GM19372 (cell line): ENCODE measurements at regions not wholly inside any gene's neighbourhood (a gene's known extent, or its start where the extent isn't known, plus 50 kb on each side); places are given as distances from the start of the nearest gene placed in this dataset.

Experiments
- ATAC-seq: cut with Tn5 transposase; IDR thresholded peaks from one replicate; pipeline ENCODE4 v1.9.1; 2021; ENCODE audit warnings: mild to moderate bottlenecking, low read depth, moderate library complexity; ENCODE audit not compliant: unreplicated experiment

DNA sequence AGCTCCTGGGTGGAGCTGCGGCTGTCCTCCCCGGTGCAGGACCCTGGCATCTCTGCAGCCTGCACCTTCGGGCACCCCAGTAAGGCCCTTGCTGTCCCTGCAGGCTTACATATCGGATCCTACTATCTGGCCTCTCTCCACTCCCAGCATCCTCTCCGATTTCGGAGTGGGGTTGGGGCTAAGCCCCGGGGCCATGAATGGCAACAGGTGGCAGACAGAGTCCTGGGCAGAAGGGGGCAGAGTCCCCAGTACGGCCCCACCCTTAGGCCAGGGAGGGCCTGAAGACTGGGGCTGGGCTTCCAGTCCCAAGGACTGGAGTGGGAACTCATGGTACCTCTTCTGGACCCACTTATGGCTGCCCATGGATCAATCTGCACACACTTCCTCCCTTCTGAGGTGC, 180.4 kb upstream of the MC4R start:
- no peak for ATAC-seq

DNA sequence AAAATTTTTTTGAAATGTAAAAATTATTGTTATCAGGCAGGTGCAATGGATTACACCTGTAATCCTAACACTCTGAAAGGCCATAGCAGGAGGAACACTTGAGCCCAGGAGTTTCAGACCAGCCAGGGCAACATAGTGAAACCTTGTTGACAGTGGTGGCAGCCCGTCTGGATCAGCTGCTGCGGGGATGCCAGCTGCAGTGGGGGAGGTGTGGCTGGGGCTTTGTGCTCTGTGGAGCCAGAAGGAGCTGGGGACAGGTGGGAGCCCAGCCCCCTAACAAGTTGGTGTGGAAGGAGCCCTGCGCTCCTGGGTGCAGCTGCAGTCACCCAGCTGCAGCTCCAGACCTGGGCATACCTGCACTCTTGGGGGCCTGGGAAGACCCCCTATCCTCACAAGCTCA, 182.4 kb upstream of the MC4R start:
- no peak for ATAC-seq

DNA sequence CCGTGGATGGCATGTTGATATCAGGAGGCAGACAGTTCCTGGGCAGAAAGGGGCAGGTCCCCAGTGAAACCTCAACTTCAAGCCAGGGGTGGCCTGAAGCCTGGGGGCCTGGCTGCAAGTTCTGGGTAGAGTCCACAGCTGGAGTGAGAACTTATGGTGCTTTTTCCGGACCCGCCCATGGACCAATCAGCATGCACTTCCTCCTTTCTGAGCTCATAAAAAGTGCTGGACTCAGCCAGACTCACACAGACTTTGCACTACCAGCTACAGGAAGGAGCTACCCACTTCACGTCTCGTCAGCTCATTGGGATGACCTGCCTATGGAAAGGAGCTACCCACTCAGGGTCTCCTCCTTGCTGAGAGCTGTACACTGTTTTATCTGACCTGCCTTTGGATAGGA, 183.1 kb upstream of the MC4R start:
- no peak for ATAC-seq

DNA sequence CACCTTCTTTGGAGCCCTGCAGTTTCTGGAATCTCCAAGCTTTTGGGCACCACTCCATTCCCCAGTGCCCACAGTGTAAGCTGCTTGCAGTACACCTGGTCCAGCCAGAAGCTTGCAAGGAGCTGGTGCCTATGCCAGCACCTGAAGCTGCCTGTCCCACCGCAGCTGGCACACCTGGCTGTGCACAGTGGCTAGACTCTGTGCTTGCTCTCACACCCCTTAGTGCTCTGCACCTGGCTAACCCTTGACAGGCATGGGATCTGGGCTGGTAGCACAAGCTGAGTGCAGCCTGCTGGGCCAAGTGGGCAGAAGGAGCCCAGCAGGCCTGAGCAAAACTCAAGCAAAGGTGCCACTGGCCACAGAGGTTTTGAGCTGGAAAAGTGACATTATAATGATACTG, 183.8 kb upstream of the MC4R start:
- no peak for ATAC-seq

DNA sequence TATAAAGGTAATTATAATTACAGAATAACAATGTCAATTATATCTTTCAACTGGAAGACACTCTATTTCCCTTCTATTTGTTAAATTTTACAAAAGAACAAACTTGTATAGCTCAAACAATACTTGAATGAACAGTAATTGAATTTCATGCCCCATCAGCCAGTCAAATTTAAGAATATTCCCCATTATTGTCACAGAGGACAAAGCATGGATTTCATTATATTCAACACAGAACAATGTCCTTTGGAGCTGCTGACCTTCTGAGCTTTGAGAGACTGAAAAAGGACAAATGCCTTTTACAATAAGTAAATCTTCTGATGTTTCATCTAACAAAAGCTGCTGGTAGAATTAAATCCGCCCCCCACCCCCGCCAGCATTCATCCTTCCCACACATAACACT, 187.5 kb upstream of the MC4R start:
- no peak for ATAC-seq

DNA sequence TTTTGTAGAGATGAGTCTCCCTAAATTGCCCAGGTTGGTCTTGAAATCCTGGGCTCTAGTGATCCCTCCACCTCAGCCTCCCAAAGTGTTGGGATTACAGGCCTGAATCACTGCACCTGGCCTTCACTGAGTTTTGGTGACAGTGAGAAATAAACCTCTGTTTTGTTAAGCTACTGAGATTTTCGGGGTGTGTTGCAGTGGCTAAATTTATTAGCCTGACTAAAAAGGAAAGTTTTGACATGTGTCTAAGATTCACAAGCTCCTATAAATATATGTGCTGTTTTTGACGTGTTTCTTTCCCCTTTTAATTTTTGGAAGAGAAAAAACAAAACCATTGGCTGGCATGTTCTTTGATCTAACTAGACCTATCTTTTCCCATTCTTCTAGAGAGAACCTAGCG, 190.5 kb upstream of the MC4R start:
- no peak for ATAC-seq

DNA sequence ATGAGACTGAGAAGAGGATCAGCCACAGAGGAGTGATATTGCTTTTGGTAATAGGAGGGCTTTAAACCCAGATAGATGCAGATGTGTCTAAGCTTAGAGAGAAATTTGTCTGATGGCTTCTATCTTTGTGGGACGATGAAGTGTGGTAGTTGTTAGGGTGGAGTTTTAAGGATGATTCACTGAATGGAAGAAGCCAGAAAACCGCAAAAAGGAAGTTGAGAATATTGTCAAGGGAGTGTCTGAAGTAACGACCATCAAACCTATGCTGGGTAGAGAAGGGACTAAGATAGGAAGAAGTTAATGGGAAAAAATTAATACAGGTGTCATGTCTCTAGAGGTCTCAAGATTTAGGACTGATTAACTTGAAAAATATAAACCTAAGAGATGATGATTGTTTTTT, 195.6 kb upstream of the MC4R start:
- no peak for ATAC-seq

DNA sequence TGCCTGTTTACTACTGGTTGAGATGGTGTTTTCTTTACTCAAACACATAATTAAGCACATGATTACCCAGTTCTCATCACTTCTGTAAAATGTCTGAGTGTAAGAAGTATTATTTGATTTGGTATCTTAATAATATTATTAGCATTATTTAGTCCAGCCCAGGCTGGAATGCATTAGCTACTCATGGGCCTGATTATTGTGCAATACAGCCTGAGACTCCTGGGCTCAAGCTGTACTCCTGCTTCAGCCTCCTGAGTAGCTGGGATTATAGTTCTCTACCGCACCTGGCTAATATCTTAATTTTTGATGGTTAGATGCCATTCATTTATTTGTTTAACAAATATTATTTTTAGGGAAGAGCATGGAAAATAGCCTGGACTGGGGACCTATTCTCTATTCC, 197.6 kb upstream of the MC4R start:
- no peak for ATAC-seq

DNA sequence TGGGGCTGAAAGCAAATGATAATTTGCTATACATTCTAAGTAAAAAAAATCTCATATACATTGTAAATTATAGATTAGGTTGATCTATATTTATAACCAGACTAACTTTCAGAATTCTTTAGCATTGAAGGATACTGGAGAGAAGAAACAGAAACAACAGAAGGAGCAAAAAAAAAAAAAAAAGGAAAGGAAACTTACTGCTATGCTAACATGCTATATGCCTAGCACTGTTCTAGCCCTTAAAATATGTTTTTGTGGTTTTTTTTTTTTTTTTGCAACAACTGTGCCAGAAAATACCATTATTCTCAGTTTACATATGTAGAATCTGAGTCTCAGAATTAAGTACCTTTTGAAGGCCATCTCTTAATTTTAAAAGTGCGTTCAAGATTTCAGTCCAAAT, 204.9 kb upstream of the MC4R start:
- no peak for ATAC-seq

DNA sequence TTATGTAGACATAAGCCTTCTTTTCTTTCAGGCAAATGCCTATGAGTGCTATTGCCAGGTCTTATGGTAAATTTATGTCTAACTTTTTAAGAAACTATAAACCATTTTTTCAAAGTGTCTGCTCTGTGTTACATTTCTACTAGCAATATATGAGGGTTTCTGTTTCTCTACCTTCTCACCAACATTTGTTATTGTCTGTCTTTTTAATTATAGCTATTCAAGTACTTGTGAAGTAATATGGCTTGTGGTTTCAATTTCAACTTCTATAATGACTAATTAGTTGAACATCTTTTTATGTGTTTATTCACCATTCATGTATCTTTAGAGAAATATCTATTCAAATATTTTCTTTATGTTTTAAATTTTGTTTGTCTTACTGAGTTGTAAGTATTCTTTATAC, 213.1 kb upstream of the MC4R start:
- peak; percentile 73 for ATAC-seq

DNA sequence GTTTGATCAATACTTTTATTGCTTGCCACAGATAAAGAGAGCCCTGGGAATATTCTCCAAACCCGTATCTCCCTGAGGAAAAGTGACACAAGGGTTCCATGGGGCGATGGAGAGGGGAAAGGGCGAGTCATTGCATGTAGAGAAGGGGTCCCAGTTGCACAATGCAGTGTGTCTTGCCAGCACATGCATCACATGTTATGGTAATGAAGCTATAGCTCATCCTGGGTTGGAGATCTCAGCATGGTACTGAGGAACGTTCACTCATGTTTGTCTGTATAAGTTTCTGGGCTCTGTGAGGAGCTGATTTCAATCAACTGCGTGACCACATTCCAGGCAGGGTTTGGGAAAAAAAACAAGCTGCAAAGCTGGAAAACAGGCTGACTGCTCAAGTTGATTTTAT, 220.7 kb upstream of the MC4R start:
- ATAC-seq = no peak

DNA sequence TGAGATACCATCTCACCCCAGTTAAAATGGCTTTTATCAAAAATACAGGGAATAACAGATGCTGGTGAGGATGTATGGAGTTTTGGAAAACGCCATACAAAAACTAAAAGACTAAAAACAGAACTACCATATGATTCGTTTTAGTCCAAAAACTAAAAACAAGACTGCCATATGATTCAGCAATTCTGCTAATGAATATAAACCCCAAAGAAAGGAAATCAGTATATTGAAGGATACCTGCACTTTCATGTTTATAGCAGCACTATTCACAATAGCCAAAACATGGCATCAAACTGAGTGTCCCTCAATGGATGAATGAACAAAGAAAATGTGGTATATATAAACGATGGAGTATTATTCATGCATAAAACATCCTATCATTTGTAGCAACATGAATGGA, 224.4 kb upstream of the MC4R start:
- ATAC-seq = no peak

DNA sequence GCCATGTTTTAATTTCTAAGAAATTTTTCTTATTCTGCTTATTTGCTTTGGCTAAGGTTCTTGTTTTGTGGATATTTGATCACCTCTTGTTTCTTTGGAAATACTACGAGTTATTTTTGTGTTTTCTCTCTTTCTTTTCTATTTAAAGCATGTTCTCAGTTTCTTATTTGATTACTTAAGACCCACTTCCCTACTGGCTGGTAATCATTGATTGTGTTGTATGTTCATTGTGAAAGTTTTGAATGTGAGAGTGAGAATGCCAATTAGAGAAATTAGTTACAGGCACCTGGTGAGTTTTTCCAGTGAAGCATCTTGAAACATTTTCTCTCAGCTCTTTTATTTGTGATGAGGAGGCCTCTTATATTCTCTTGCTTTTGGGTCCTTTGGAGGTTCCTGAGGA, 226.7 kb upstream of the MC4R start:
- ATAC-seq = peak; percentile 96

DNA sequence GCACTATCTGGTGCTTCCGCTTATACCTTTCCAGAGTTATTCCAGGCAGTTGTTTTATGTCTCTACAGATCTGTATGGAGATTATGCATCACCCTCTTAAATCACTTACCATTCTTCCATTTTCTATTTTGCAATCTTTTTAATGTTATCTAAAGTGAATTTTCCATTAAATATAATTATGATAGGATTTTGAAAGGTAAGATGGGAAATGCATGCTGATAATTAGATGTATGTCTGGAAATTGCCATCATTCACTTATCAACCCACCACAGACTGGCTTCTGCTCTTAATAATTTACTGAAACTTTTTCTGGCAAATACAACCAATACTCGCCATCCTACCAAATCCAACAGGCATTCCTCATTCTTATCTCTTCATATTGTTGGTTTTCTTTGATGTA, 227.4 kb upstream of the MC4R start:
- no peak for ATAC-seq

DNA sequence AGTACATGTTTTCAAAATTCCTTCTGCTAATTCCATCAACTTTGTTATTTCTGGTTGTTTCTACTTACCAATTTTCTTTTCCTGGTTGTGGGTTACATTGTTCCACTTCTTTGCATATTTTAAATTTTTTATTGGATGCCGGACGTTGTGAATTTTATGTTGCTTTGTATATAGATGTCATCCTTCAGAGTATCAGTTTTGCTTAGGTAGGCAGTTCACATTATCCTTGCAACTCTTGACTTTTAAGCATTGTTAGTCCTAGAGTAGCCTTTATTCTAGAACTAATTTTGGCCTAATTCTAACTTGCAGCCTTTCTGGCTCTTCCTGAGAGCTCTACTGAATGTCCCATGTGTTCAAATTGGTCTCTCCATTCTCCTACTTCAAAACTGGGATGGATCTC, 228.7 kb upstream of the MC4R start:
- ATAC-seq = no peak

DNA sequence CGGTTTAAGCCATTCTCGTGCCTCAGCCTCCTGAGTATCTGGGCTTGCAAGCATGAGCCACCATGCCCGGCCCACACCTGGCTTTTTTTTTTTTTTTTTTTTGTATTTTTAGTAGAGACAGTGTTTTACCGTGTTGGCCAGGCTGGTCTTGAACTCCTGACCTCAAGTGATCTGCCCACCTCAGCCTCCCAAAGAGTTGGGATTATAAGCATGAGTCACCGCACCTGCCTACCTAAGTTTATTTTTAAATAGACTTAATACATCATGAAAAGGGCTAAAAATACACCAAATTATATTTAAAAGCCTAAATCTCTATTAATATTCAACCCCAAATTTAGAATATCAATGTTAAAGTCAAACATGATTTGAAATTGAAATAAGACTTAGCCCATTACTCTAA, 250.8 kb upstream of the MC4R start:
- no peak for ATAC-seq

DNA sequence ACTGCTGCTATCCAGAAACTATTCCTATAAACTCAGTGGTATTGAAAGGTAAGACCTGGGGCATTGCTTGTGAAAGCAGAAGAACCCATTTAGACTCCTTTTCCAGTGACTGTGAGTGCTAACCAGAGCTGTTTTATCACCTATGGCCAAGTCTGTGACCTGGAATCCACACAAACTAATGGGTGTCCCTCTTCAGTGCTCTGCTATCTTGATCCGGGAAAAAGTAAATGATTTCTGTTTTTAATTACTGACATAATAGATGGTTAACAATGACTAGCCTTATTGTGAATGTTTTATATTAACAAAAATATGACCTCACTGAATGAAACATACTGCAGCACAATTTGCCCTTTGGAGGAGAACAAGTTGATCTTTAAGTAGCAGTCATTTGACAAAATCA, 251.6 kb upstream of the MC4R start:
- no peak for ATAC-seq

DNA sequence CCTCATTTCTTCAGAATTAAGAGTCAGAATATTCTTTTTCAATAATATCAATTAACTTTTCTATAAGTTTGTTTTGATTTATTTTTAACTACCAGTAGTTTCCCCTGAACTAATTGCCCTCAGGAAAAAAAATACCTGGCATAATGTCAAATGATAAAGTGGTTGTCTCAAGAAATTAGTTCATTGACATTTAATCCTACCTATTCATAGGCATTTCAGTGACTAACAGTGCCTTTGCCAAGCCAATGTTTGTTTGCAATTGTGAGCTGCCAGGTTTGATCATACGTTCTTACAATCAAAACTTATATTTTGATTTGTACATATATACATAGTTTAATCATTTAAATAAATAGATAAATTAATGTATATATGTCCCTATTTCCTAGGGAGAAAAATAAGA, 267.3 kb upstream of the MC4R start:
- ATAC-seq = no peak

DNA sequence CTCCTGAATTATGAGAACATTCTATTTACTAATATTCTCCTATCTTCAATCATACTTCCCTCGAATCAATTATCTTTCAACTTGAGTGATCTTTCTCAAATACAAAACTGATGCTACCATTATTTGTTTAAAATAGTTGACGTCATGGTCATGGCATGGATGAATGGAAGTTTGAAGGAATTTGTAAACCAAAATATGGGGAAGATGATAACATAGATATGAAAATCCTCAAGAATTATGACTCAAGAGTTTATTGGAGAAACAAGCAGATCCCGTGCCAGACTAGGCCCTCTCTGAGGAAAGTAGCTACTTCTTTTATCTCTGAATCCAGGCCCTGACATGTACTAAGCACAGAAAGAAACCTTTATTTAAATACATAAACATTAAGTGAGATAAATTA, 270.4 kb upstream of the MC4R start:
- no peak for ATAC-seq

DNA sequence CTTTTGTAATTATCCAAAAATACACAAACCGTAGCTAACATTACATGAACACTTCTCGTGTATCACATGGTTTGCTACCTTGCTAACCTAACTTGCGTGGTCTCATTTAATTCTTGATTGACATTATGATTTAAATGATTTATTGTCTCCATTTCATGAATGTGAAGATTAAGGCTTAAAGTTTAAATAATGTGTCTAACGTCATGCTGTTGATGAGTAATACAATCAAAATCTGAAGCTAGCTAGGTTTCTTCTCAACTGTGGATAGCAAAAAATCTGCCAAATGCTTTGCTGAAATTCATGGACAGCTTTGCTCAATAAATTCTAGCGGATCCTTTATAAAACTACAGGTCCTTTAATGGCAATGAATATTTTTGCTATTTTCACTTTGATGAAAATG, 274.1 kb upstream of the MC4R start:
- ATAC-seq = no peak

DNA sequence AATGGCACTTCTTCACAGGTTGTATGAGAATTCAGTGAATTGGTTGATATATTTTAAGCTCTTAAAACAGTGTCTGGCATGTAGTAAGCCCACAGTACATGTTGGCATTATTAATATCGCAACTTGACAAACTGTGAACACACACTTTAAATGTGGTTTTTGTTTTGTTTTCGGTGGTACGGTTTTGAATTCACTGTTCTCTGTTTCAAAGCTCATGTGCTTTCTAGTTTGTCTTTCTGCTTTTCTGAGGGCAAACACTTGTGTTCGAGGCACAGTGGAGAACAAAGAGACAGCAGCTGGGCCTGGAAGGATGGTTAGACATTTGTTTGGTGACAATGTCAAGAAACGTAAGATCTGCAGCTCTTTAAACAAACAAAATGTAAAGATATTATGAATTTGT, 276.5 kb upstream of the MC4R start:
- ATAC-seq = peak; percentile 85

DNA sequence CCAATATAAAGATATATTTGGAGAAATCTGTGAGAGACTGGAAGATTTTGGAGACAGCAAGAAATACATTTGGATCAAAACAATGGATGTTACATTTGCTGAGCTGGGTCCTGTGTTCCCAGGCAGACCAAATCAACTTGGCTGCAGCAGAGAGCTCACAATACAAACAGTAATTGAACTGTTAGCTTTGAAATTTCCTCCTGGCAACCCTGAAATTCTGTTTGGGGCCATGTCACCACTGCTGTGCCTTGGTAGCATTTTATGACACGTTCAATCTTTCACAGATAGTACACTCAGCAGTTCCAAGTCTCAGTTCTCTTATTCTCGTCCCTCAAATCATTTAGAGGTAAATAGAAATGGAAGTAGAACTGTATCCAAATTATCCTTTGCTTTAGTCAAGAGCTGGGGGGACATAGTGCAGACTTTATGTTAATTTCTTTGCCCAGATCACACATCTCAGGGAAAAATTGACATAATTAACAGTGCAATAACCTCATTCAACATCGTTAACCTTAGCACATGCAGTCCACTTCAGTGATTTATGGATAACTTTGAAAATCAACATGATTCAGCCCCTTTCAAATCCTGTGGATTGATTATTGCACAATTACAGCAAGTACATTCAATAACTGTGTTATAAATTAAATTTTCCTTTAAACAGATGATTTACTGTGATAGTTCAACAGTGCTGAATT, 277.4 kb upstream of the MC4R start:
- ATAC-seq = no peak

DNA sequence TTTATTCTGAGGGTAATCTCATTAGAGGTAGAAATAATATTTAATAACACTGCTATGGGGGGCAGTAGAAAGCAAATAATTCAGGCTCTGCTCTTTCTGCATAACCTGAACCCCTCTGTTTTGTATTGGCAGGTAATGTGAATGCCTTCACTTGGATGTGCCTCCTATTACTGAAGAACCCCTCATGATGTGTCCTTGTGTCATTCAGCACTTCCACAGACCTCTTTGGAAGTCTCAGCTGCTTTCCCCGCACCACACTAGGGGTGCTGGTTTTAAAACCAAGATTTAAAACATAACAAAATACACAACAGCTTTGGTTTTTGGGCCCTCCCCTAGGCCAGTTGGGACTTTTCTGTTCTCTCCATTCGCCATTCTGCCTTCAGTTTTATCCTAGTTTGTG, 281.7 kb upstream of the MC4R start:
- no peak for ATAC-seq
